Brain microvascular endothelial cell (primary cell): ENCODE measurements at regions not wholly inside any gene's neighbourhood (a gene's known extent, or its start where the extent isn't known, plus 50 kb on each side); places are given as distances from the start of the nearest gene placed in this dataset.
A peak's percentile ranks its signal among the peaks of the same experiment; 100 is the strongest.

ENCODE experiments used
- DNase-seq: peaks from one replicate; pipeline ENCODE4 v3.0.0-alpha.2; 2020
- H3K27ac ChIP-seq: fragments of 250-450 bp; sonication (Bioruptor Pico); 2 replicates; pipeline ENCODE4 v1.5.1; 2020; ENCODE audit warnings: mild to moderate bottlenecking, moderate library complexity
- H3K27me3 ChIP-seq: fragments of 250-450 bp; sonication (Bioruptor Pico); replicated peaks from 2 replicates; pipeline ENCODE4 v1.5.1; 2020; ENCODE audit warnings: mild to moderate bottlenecking
- H3K36me3 ChIP-seq: fragments of 250-450 bp; sonication (Bioruptor Pico); replicated peaks from 2 replicates; pipeline ENCODE4 v1.5.1; 2020; ENCODE audit warnings: mild to moderate bottlenecking
- H3K4me3 ChIP-seq: 2 replicates; pipeline ENCODE4 v1.5.1; 2011; ENCODE audit warnings: low read depth, mild to moderate bottlenecking, control low read depth, low read length, moderate library complexity
- CTCF ChIP-seq: IDR thresholded peaks from 2 replicates; pipeline ENCODE4 v1.5.1; 2011; ENCODE audit warnings: low read depth, mild to moderate bottlenecking, moderate library complexity, low read length, control low read depth, inconsistent platforms; ENCODE audit errors: missing control alignments
- in situ Hi-C: cut with HindIII; loops from 2 replicates; pipeline ENCODE4 v1.10.0; 2017; ENCODE audit warnings: low sequenced_read_pairs, low pct_ligation_motif_present

DNA sequence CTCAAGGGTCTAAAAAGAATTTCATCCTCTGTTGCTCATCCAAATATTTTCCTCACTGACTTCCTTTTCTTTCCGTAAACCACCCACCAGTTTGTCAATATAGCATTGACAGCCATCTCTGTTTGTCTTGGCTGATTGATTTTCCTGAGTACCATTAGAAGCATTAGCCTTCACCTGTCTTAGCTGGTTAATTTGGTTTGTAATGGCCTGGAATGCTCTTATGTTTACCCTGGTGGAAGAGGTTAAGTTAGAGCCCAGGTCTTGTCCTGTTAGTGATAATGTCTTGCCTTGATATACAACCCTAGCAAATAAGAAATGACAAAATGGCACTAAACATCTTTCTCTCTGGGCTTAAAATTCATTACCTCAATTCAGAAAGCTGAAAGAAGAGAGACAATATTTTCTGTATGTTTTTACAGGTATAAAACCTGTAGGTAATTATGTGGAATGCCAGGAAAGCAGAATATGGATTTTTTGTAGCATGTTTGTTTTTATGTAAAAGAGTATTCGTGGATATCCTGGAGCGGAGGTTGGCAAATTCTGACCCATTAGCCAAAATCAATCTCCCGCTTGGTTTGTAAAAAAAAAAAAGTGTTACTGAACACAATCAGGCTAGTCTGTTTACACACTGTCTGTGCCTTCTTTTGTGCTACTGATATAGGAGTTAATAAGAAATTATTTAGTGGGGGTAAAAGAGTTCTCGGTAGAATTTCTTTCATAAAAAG lies 224.4 kb upstream of the DAAM1 start:
- Histone ChIP-seq H3K36me3 (no peaks in the 10 kb centered on the region), H3K4me3 (no peak overlapping the region), H3K27me3 (no peaks in the 10 kb centered on the region), H3K27ac (no peak overlapping the region)
- no peak for TF ChIP-seq CTCF
- in situ Hi-C loops, result no loop called here
- no peak for DNase-seq

GRCh38 chr14:58964598-58964928 lies 223.9 kb upstream of the DAAM1 start:
- H3K27me3 ChIP-seq, result no peaks in the 10 kb centered on the region
- H3K36me3 ChIP-seq, result no peaks in the 10 kb centered on the region
- TF ChIP-seq CTCF, result no peak
- in situ Hi-C loops, result no loop called here
- DNase-seq, result no peak
- no peak overlapping the region for H3K4me3 ChIP-seq
- H3K27ac ChIP-seq, result no peak overlapping the region

DNA sequence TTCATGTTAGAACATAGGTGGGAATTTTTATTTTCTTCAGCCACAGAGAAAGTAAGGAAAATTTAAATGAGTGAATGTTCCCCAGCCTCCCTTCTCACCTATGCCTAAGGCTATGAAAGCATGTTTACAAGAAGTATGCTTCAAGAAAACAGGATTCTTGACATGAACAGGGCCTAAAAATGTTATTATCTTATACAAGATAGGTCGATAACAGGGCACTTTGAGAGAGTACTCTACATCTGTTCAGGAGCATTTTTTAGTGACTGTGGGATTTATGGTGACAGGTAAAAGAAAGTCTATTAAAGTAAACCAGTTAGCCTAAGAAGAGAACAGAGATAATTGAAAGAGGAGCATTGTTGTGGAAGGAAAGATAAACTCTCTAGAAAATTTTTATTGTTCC lies 222.9 kb upstream of the DAAM1 start:
- Histone ChIP-seq H3K27me3 (no peaks in the 10 kb centered on the region), H3K4me3 (no peak overlapping the region), H3K36me3 (no peaks in the 10 kb centered on the region), H3K27ac (no peak overlapping the region)
- DNase-seq, result no peak
- no peak for TF ChIP-seq CTCF
- in situ Hi-C loops, result no loop called here

DNA sequence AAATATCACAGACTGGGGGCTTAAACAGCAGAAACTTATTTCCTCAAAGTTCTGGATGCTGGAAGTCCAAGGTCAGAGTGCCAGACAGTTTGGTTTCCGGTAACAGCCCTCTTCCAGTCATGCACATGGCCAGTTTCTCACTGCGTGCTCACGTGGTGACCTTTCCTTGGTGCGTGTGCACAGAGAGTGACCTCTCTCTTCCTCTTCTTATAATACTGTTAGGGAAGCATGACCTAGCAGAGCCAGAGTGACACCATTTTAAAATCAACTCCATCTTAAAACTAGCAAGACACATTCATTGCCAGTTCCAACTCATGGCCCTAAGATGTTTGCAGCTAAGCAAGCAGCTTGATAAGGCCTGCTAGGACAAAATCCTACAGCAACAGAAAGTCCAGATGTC lies 221.5 kb upstream of the DAAM1 start:
- DNase-seq, result no peak
- H3K4me3 ChIP-seq, result no peak overlapping the region
- in situ Hi-C loops, result no loop called here
- no peaks in the 10 kb centered on the region for H3K36me3 ChIP-seq
- no peak for TF ChIP-seq CTCF
- H3K27ac ChIP-seq, result no peak overlapping the region
- no peaks in the 10 kb centered on the region for H3K27me3 ChIP-seq

- no peak overlapping the region for H3K4me3 ChIP-seq
- no peaks in the 10 kb centered on the region for H3K36me3 ChIP-seq
- peak; percentile 41 for DNase-seq
- no peaks in the 10 kb centered on the region for H3K27me3 ChIP-seq
- peak overlapping the region; percentile 36 for H3K27ac ChIP-seq
- in situ Hi-C loops, result no loop called here
- no peak for TF ChIP-seq CTCF
Observed at GRCh38 chr14:58969951-58970751, 218.3 kb upstream of the DAAM1 start.
